ENCODE measurements at regions not wholly inside any gene's neighbourhood (a gene's known extent, or its start where the extent isn't known, plus 50 kb on each side); places are given as distances from the start of the nearest gene placed in this dataset.

GRCh38 chr5:51652980-51653379, 269.7 kb downstream of the ISL1 start:
- Histone ChIP-seq H3F3A (ENCODE audit: insufficient read depth, low read length) (no peaks in the 10 kb centered on the region), H3K9ac (ENCODE audit: low read length) (no peak overlapping the region), H3K9me2 (replicated peaks; ENCODE audit: insufficient read depth, low read length) (no peaks in the 10 kb centered on the region), H4K20me1 (ENCODE audit: insufficient read depth, low read length) (no peaks in the 10 kb centered on the region), H3K27me3 (replicated peaks; ENCODE audit: insufficient read depth, low read length) (no peaks in the 10 kb centered on the region), H3K27ac (ENCODE audit: low read length) (no peak overlapping the region), H3K79me2 (ENCODE audit: low read length) (no peaks in the 10 kb centered on the region), H2AFZ (ENCODE audit: low read length) (no peak overlapping the region), H3K4me2 (ENCODE audit: low read depth, low read length) (no peak overlapping the region), H3K9me3 (replicated peaks; ENCODE audit: insufficient read depth, low read length) (no peaks in the 10 kb centered on the region), H3K4me1 (ENCODE audit: low read length) (0 out of 2 replicates have a peak, but pooled peaks cover 5% of the 10 kb centered on the region), H3K36me3 (replicated peaks; ENCODE audit: insufficient read depth, low read length) (no peaks in the 10 kb centered on the region), H3K4me3 (ENCODE audit: low read length) (no peak overlapping the region)
- DNase-seq, result no peak
- TF ChIP-seq CTCF (IDR thresholded peaks at IDR 0.05; ENCODE audit: low read length) (no peak), EZH2 (optimal IDR thresholded peaks at IDR 0.05; ENCODE audit: low read depth, low read length) (no peak), EZH2phosphoT487 (IDR thresholded peaks at IDR 0.05; ENCODE audit: low read length) (no peak)

DNA sequence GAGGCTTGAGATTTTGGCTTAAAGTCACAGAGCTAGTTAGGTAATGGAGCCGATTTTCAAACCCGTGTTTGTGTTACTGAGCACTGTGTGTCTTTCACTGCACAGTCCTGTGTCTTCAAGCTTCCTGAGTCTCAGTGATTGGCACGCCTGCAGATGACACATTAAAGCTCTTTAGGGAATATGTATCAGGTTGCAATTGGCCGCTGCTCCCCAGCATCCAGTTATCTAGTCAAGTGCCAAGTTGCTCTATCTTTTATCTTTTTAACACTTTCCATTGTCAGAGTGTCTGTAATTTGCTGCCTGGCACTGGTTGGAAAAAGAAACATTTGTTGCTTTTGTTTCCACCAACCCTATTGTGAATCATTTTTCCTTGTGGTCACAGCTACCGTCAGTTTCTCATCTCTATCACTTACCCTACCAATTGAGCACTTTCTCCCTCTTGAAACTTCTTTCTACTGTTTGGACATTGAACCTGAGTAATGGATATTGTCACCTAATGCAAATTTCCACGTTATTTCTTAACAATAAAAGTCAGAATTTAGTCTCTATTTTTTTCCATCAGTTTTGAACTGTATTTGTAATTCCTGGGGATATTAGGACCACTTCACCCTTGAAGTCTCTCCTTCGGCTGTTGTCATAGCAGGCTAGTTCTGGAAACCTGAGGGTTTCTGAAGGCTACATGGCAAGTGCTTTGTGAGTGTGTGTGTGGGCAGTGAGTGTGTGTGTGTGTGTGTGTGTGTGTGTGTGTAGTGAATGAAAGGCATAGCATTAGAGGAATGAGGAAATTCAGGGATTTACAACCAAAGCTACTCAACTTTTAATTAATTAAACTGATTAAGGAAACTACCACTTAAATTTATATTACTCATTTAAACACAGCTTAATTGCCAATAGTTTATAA, 274.3 kb downstream of the ISL1 start:
- H3K9me3 ChIP-seq (replicated peaks; ENCODE audit: insufficient read depth, low read length), result no peaks in the 10 kb centered on the region
- H3K4me3 ChIP-seq (ENCODE audit: low read length), result no peak overlapping the region
- H2AFZ ChIP-seq (ENCODE audit: low read length), result no peak overlapping the region
- no peaks in the 10 kb centered on the region for H3K36me3 ChIP-seq (replicated peaks; ENCODE audit: insufficient read depth, low read length)
- H3F3A ChIP-seq (ENCODE audit: insufficient read depth, low read length), result no peaks in the 10 kb centered on the region
- DNase-seq, result no peak
- no peaks in the 10 kb centered on the region for H4K20me1 ChIP-seq (ENCODE audit: insufficient read depth, low read length)
- H3K27me3 ChIP-seq (replicated peaks; ENCODE audit: insufficient read depth, low read length), result no peaks in the 10 kb centered on the region
- H3K9ac ChIP-seq (ENCODE audit: low read length), result no peak overlapping the region
- no peak overlapping the region for H3K27ac ChIP-seq (ENCODE audit: low read length)
- H3K4me1 ChIP-seq (ENCODE audit: low read length), result no peaks in the 10 kb centered on the region
- no peak overlapping the region for H3K4me2 ChIP-seq (ENCODE audit: low read depth, low read length)
- no peaks in the 10 kb centered on the region for H3K79me2 ChIP-seq (ENCODE audit: low read length)
- no peaks in the 10 kb centered on the region for H3K9me2 ChIP-seq (replicated peaks; ENCODE audit: insufficient read depth, low read length)
- TF ChIP-seq CTCF (IDR thresholded peaks at IDR 0.05; ENCODE audit: low read length) (no peak), EZH2phosphoT487 (IDR thresholded peaks at IDR 0.05; ENCODE audit: low read length) (no peak), EZH2 (optimal IDR thresholded peaks at IDR 0.05; ENCODE audit: low read depth, low read length) (no peak)

GRCh38 chr5:51661646-51662265, 278.5 kb downstream of the ISL1 start:
- H2AFZ ChIP-seq (ENCODE audit: low read length), result no peak overlapping the region
- no peaks in the 10 kb centered on the region for H3K27me3 ChIP-seq (replicated peaks; ENCODE audit: insufficient read depth, low read length)
- H3K9me2 ChIP-seq (replicated peaks; ENCODE audit: insufficient read depth, low read length), result no peaks in the 10 kb centered on the region
- no peaks in the 10 kb centered on the region for H3K9me3 ChIP-seq (replicated peaks; ENCODE audit: insufficient read depth, low read length)
- no peaks in the 10 kb centered on the region for H3F3A ChIP-seq (ENCODE audit: insufficient read depth, low read length)
- no peaks in the 10 kb centered on the region for H4K20me1 ChIP-seq (ENCODE audit: insufficient read depth, low read length)
- H3K4me1 ChIP-seq (ENCODE audit: low read length), result no peaks in the 10 kb centered on the region
- H3K9ac ChIP-seq (ENCODE audit: low read length), result no peak overlapping the region
- no peak overlapping the region for H3K27ac ChIP-seq (ENCODE audit: low read length)
- no peak overlapping the region for H3K4me2 ChIP-seq (ENCODE audit: low read depth, low read length)
- H3K79me2 ChIP-seq (ENCODE audit: low read length), result no peaks in the 10 kb centered on the region
- TF ChIP-seq EZH2 (optimal IDR thresholded peaks at IDR 0.05; ENCODE audit: low read depth, low read length) (no peak), EZH2phosphoT487 (IDR thresholded peaks at IDR 0.05; ENCODE audit: low read length) (no peak), CTCF (IDR thresholded peaks at IDR 0.05; ENCODE audit: low read length) (no peak)
- no peaks in the 10 kb centered on the region for H3K36me3 ChIP-seq (replicated peaks; ENCODE audit: insufficient read depth, low read length)
- no peak overlapping the region for H3K4me3 ChIP-seq (ENCODE audit: low read length)
- no peak for DNase-seq
